Muscle of arm (tissue), 1 donor: ENCODE measurements at regions not wholly inside any gene's neighbourhood (a gene's known extent, or its start where the extent isn't known, plus 50 kb on each side); places are given as distances from the start of the nearest gene placed in this dataset.

Source experiments
- DNase-seq: peaks from one replicate; pipeline ENCODE4 v3.0.0-alpha.2; 2013

GRCh38 chrX:116226665-116227484 is 56.3 kb downstream of the AGTR2 start:
- no peak for DNase-seq

GRCh38 chrX:116230130-116230898 is 59.8 kb downstream of the AGTR2 start:
- DNase-seq: no peak

GRCh38 chrX:116232833-116233232 is 62.3 kb downstream of the AGTR2 start:
- DNase-seq: no peak

GRCh38 chrX:116236666-116237065 is 66.1 kb downstream of the AGTR2 start:
- DNase-seq: no peak

GRCh38 chrX:116238093-116238492 is 67.5 kb downstream of the AGTR2 start:
- DNase-seq: no peak

GRCh38 chrX:116238567-116239255 is 68.2 kb downstream of the AGTR2 start:
- no peak for DNase-seq

- DNase-seq: no peak
These were observed 69.6 kb downstream of the AGTR2 start for GRCh38 chrX:116239944-116240840.

- DNase-seq: no peak
These were observed 70.5 kb downstream of the AGTR2 start for GRCh38 chrX:116241001-116241400.

- DNase-seq: no peak
These were observed 72.5 kb downstream of the AGTR2 start for GRCh38 chrX:116243039-116243438.

GRCh38 chrX:116246261-116246660 is 75.7 kb downstream of the AGTR2 start:
- DNase-seq: no peak

- DNase-seq: no peak
These were observed 97.0 kb downstream of the AGTR2 start for GRCh38 chrX:116267511-116268040.

- no peak for DNase-seq
These were observed 101.8 kb downstream of the AGTR2 start for GRCh38 chrX:116272322-116272721.

GRCh38 chrX:116272861-116273260 is 102.3 kb downstream of the AGTR2 start:
- DNase-seq: no peak

GRCh38 chrX:116276261-116276660 is 105.7 kb downstream of the AGTR2 start:
- DNase-seq: no peak

GRCh38 chrX:116277351-116278225 is 107.0 kb downstream of the AGTR2 start:
- DNase-seq: peak; percentile 52

- no peak for DNase-seq
These were observed 108.3 kb downstream of the AGTR2 start for GRCh38 chrX:116278826-116279225.

- DNase-seq: no peak
These were observed 110.6 kb downstream of the AGTR2 start for GRCh38 chrX:116281106-116281505.

GRCh38 chrX:116282751-116283150 is 112.2 kb downstream of the AGTR2 start:
- DNase-seq: no peak

- no peak for DNase-seq
These were observed 113.9 kb downstream of the AGTR2 start for GRCh38 chrX:116284400-116284799.

GRCh38 chrX:116285501-116285900 is 115.0 kb downstream of the AGTR2 start:
- no peak for DNase-seq
